Natural killer cell treated with Interleukin-12 subunit alpha and Interleukin-12 subunit beta and Interleukin-15 and Interleukin-18, amount 100 ng/mL, for 72 hours (primary cell): ENCODE measurements at regions not wholly inside any gene's neighbourhood (a gene's known extent, or its start where the extent isn't known, plus 50 kb on each side); places are given as distances from the start of the nearest gene placed in this dataset.
A peak's percentile ranks its signal among the peaks of the same experiment; 100 is the strongest.

Source experiments
- ATAC-seq, 2 donors: fragments of 150-1000 bp; cut with Tn5 transposase in 1 of 2; sonication (Bioruptor Pico), chemical (Tn5 transposase) in 1 of 2; 2 replicates each; pipeline ENCODE4 v1.10.0; 2021
- DNase-seq: peaks from one replicate; pipeline ENCODE4 v3.0.0; 2022; ENCODE audit warnings: low spot score
- H3K27ac Mint-ChIP-seq, 2 donors: 1 replicate in 1 of 2; 2 replicates in 1 of 2; pipeline ENCODE4 v1.8.0; 2022; ENCODE audit warnings: mixed read lengths in 2 of 2, mild to moderate bottlenecking in 1 of 2, moderate library complexity in 1 of 2
- H3K27me3 Mint-ChIP-seq, 2 donors: 1 replicate in 1 of 2; 2 replicates in 1 of 2; pipeline ENCODE4 v1.8.0; 2022; ENCODE audit warnings: mixed read lengths in 2 of 2
- H3K36me3 Mint-ChIP-seq: one replicate; pipeline ENCODE4 v1.8.0; 2022; ENCODE audit warnings: mixed read lengths
- H3K4me1 Mint-ChIP-seq, 2 donors: 1 replicate in 1 of 2; 2 replicates in 1 of 2; pipeline ENCODE4 v1.8.0; 2022; ENCODE audit warnings: low read depth in 2 of 2, mixed read lengths in 2 of 2, mild to moderate bottlenecking in 1 of 2
- H3K4me3 Mint-ChIP-seq: one replicate; pipeline ENCODE4 v1.8.0; 2022; ENCODE audit warnings: mixed read lengths
- H3K9me3 Mint-ChIP-seq: 2 replicates; pipeline ENCODE4 v1.8.0; 2022; ENCODE audit warnings: mixed read lengths

DNA sequence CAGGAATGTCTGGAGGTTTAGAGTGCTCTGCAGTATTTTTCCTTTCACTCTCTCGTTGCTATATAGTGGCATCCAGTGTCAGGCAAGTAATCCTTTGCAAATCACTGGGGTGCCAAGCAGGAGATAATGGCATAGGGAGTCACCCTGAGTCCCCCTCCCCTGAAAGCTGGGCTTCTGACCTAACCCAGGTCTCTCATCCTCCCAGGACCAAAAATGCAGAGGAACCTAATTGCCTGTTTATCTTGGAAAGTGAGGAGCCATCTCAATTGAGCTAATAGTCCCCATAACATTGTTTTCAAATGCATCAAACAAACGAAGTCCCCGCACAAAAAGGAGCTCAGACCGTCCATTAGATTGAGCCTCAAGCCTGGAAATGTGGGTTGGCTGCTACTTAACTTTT, 368.0 kb upstream of the IRX2 start:
- peaks cover 5% of the 10 kb centered on the region for H3K36me3 Mint-ChIP-seq
- ATAC-seq (no peak), DNase-seq (no peak)
- peaks cover 4% of the 10 kb centered on the region for H3K9me3 Mint-ChIP-seq
- H3K27ac Mint-ChIP-seq, result no peak overlapping the region
- H3K27me3 Mint-ChIP-seq, result peaks cover 20 to 23% of the 10 kb centered on the region in 2 donors
- no peaks in the 10 kb centered on the region for H3K4me1 Mint-ChIP-seq
- H3K4me3 Mint-ChIP-seq, result no peak overlapping the region

DNA sequence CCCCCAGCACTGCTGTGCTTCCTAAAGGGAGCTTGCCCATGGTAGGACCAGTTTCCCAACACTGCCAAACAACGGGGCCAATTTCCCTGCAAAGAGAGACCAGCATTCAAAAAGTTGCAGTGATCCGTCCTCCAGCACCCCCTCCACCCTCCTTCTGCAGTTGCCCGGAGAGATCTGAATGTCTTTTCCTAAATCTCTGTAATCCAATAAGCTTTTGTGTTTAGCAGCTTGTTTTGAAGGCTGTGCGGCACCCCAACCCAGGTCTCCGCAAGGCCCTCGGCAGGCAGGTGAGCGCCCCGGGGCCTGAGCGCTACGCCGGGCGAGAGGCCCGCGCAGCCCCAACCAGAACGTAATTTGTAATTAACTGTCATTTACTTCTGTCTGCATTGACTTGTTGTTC, 366.9 kb upstream of the IRX2 start:
- H3K9me3 Mint-ChIP-seq, result peaks cover 4% of the 10 kb centered on the region
- H3K4me1 Mint-ChIP-seq, result no peaks in the 10 kb centered on the region
- DNase-seq (no peak), ATAC-seq (no peak)
- peaks cover 20% of the 10 kb centered on the region in 2 donors for H3K27me3 Mint-ChIP-seq
- no peak overlapping the region for H3K27ac Mint-ChIP-seq
- H3K36me3 Mint-ChIP-seq, result peaks cover 5% of the 10 kb centered on the region
- H3K4me3 Mint-ChIP-seq, result no peak overlapping the region

DNA sequence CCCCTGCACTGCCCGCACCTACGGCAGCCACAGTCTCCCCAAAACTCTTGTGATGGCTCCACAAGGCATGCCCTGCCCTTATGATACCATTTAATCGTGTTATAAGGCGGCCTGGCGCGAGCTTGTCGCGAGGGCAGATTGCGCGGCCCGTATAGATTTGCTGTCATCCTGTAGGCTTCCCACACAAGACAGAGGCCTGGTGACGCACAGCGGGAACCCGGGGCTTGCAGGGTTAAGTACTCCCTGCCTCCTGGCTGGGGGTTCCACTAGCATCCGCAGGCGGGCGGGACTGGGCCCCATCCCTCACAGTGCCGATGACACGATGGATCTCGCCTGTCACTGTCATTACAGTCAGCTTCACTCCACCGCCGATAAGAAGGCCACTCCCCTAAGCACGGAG, 364.9 kb upstream of the IRX2 start:
- Mint-ChIP-seq H3K9me3 (peaks cover 4% of the 10 kb centered on the region), H3K4me1 (no peaks in the 10 kb centered on the region), H3K27me3 (peaks cover 17 to 18% of the 10 kb centered on the region in 2 donors), H3K27ac (no peak overlapping the region), H3K4me3 (no peak overlapping the region), H3K36me3 (peaks cover 5% of the 10 kb centered on the region)
- DNase-seq, result no peak
- no peak for ATAC-seq

- Mint-ChIP-seq H3K9me3 (peaks cover 4% of the 10 kb centered on the region), H3K36me3 (peaks cover 5% of the 10 kb centered on the region), H3K27ac (no peak overlapping the region), H3K4me3 (no peak overlapping the region), H3K27me3 (peaks cover 17 to 18% of the 10 kb centered on the region in 2 donors), H3K4me1 (no peaks in the 10 kb centered on the region)
- no peak for DNase-seq
- ATAC-seq, result no peak
These were observed 363.0 kb upstream of the IRX2 start for GRCh38 chr5:3114467-3114866.

GRCh38 chr5:3110371-3110770, 358.9 kb upstream of the IRX2 start:
- Mint-ChIP-seq H3K36me3 (no peaks in the 10 kb centered on the region), H3K9me3 (no peaks in the 10 kb centered on the region), H3K4me3 (no peak overlapping the region), H3K27ac (no peak overlapping the region), H3K27me3 (peaks cover 0 to 4% of the 10 kb centered on the region in 2 donors), H3K4me1 (no peaks in the 10 kb centered on the region)
- DNase-seq (no peak), ATAC-seq (no peak)

DNA sequence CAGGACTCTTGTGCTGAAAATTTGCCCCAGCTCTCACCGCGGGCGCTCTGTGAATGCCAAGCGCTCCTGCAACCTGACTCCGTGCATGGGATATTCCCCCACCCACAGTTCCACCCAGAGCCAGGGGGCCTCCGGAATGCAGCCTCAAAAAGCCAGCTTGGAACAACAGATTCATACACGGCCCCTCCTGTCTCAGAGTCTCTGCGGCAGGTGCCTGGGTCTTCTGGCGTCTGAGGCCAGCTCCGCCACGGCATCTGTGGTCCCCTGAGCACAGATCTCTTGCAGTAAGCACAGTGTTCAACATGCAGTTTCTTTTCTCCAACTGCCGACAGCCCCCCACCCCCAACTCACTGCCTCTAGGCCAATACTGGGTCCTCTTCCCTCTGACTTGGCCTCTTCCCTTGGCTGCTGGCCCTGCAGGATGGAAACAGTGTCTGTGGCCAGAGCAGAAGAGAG, 355.7 kb upstream of the IRX2 start:
- no peak for DNase-seq
- Mint-ChIP-seq H3K27me3 (peaks cover 0 to 11% of the 10 kb centered on the region in 2 donors), H3K4me1 (no peaks in the 10 kb centered on the region), H3K36me3 (no peaks in the 10 kb centered on the region), H3K9me3 (no peaks in the 10 kb centered on the region), H3K4me3 (no peak overlapping the region), H3K27ac (no peak overlapping the region)
- ATAC-seq, result no peak

GRCh38 chr5:3105581-3105980, 354.1 kb upstream of the IRX2 start:
- no peaks in the 10 kb centered on the region for H3K36me3 Mint-ChIP-seq

DNA sequence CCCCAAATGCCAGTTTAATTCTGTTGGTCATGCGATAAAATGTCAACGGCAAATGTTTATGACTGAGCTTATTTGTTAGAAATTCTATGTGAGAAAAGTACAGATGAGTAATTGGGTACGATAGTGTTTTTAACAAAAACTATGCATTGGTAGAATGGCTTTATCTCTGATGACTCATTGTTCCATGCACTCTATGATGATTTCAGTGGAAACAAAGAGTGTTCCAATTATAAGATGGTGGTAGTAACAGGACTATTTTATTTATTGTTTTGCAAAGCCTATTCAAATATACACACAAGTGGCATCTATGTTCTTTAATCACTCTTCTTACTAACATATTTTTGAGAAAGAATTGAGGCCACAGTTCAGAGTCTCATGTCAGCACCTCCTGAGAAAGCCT, 353.7 kb upstream of the IRX2 start:
- H3K27ac Mint-ChIP-seq, result no peak overlapping the region
- ATAC-seq (no peak), DNase-seq (no peak)
- H3K4me1 Mint-ChIP-seq, result no peaks in the 10 kb centered on the region
- H3K27me3 Mint-ChIP-seq, result peaks cover 0 to 13% of the 10 kb centered on the region in 2 donors
- H3K4me3 Mint-ChIP-seq, result no peak overlapping the region
- H3K36me3 Mint-ChIP-seq, result no peaks in the 10 kb centered on the region
- no peaks in the 10 kb centered on the region for H3K9me3 Mint-ChIP-seq

More at GRCh38 chr5:3105581-3105980, 354.1 kb upstream of the IRX2 start:
- Mint-ChIP-seq H3K4me3 (no peak overlapping the region), H3K4me1 (no peaks in the 10 kb centered on the region), H3K9me3 (no peaks in the 10 kb centered on the region), H3K27me3 (peaks cover 0 to 13% of the 10 kb centered on the region in 2 donors), H3K27ac (no peak overlapping the region)
- ATAC-seq (no peak), DNase-seq (no peak)

DNA sequence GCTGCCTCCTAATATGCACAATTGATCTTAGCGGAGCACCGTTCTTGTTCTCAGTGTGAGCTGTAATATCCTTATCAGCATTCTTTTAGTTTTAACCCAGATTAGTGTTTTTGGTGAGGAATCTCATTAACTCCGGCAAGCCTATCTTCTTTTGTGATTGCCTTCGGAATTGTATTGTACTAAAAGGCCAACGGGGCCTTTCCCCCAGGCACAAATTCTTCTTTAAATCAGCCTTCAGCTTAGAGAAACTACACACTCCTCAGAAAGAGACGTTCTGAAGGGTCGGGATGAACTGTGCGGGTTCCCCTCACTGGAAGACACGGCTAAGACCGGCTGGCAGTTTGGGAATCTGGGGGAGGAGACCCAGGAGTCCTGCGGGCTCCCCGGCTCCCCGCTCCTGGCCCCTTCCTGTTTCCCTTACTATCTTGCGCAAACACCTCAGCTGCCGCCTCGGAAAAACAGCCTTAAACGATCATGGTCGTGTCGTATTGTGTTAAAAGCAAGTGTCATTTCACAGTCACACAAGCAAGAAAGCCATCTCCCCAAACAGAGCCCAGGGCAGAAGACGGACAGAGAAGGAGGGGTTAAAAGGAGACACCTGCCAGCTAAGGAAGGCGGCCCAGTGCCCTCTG, 353.1 kb upstream of the IRX2 start:
- no peak for ATAC-seq

GRCh38 chr5:3103262-3103811, 351.9 kb upstream of the IRX2 start:
- Mint-ChIP-seq H3K27me3 (peaks cover 0 to 13% of the 10 kb centered on the region in 2 donors), H3K4me1 (no peaks in the 10 kb centered on the region), H3K27ac (no peak overlapping the region), H3K36me3 (no peaks in the 10 kb centered on the region), H3K9me3 (no peaks in the 10 kb centered on the region), H3K4me3 (no peak overlapping the region)
- ATAC-seq (no peak), DNase-seq (no peak)

More for the DNA sequence above, 353.1 kb upstream of the IRX2 start:
- H3K9me3 Mint-ChIP-seq, result no peaks in the 10 kb centered on the region
- peaks cover 0 to 13% of the 10 kb centered on the region in 2 donors for H3K27me3 Mint-ChIP-seq
- no peak overlapping the region for H3K4me3 Mint-ChIP-seq
- no peaks in the 10 kb centered on the region for H3K4me1 Mint-ChIP-seq
- no peaks in the 10 kb centered on the region for H3K36me3 Mint-ChIP-seq
- H3K27ac Mint-ChIP-seq, result no peak overlapping the region
- DNase-seq, result no peak

GRCh38 chr5:3102531-3102930, 351.1 kb upstream of the IRX2 start:
- H3K36me3 Mint-ChIP-seq, result no peaks in the 10 kb centered on the region
- peaks cover 0 to 13% of the 10 kb centered on the region in 2 donors for H3K27me3 Mint-ChIP-seq
- no peak overlapping the region for H3K4me3 Mint-ChIP-seq
- DNase-seq (no peak), ATAC-seq (no peak)
- no peaks in the 10 kb centered on the region for H3K9me3 Mint-ChIP-seq
- no peaks in the 10 kb centered on the region for H3K4me1 Mint-ChIP-seq
- H3K27ac Mint-ChIP-seq, result no peak overlapping the region

DNA sequence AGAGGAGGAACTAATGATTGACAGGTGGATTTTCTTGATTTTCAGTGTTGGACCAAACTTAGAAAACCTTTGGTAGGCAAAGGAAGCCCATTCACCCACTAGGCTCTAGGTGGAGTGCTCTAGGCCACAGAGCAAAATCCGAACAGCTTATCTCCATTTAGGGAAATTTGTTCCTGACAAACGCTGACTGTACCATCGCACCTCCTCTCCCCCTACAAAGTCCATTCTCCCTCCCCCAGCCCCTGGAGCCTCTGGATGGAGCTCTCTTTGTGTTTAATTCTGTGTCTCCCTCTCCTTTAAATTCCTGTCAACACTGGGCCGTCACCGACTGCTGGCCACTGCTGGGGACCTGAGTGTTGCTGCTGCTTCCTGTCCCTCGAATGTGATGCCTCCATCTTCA, 350.1 kb upstream of the IRX2 start:
- Mint-ChIP-seq H3K9me3 (no peaks in the 10 kb centered on the region), H3K27ac (no peak overlapping the region), H3K4me1 (no peaks in the 10 kb centered on the region), H3K27me3 (peaks cover 0 to 8% of the 10 kb centered on the region in 2 donors), H3K4me3 (no peak overlapping the region), H3K36me3 (no peaks in the 10 kb centered on the region)
- no peak for ATAC-seq
- no peak for DNase-seq

DNA sequence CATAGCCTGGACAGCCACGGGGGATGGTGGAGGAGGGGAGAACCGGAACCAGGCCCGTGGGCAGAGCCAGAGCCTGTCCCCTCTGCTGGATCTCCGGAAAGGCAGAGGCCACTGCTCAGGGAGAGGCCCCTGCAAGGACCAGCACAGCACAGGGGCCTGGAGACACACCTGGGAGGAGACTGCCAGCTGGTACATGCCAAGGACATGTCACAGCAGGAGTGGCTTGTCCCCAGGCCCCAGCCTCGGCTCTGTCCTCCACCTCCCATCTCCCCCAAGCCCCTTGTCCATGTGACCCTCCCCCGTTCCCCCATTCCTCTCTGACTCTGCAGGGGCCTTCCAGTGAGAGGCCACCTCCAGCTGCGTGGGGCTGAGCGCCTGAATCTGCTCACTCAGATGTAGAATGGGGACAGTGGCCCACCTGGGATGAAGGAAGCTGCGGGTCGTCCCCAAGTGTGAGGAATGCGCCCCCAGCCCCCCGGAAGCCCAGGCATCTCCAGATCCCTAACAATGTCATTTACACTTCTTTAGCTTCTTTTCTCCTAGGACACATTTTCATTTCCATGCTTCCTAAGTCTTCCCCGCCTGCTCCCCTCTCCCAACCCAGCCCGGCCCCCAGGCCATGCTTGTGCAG, 349.6 kb upstream of the IRX2 start:
- Mint-ChIP-seq H3K27ac (no peak overlapping the region), H3K36me3 (no peaks in the 10 kb centered on the region), H3K9me3 (no peaks in the 10 kb centered on the region), H3K4me3 (no peak overlapping the region), H3K27me3 (peaks cover 0 to 8% of the 10 kb centered on the region in 2 donors), H3K4me1 (no peaks in the 10 kb centered on the region)
- DNase-seq (no peak), ATAC-seq (peak; percentile 26 to 58)

GRCh38 chr5:3099954-3100353, 348.5 kb upstream of the IRX2 start:
- no peak overlapping the region for H3K27ac Mint-ChIP-seq
- no peak for ATAC-seq
- no peak overlapping the region for H3K4me3 Mint-ChIP-seq
- no peaks in the 10 kb centered on the region for H3K36me3 Mint-ChIP-seq
- H3K9me3 Mint-ChIP-seq, result no peaks in the 10 kb centered on the region
- DNase-seq, result no peak
- peaks cover 0 to 8% of the 10 kb centered on the region in 2 donors for H3K27me3 Mint-ChIP-seq
- H3K4me1 Mint-ChIP-seq, result no peaks in the 10 kb centered on the region
